ENCODE measurements at regions not wholly inside any gene's neighbourhood (a gene's known extent, or its start where the extent isn't known, plus 50 kb on each side); places are given as distances from the start of the nearest gene placed in this dataset.

DNA sequence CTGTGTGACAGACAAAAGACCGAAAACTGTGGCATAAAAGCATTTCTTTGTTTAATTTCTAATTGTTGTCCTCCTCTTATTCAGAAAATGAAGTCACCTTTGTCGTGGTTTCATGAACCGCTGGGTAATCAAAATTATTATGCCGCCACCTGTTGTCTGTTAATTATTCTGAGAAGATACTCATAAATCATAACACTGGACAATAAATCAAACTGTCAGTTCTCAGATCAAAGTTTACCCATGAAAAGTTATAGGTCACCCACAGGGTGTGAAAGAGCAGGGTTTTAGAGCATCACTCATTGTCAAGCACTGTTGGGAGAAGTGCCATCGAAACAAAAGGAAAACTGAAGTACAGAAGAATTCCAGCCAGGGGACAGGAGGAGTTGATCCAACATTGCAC is 474.3 kb downstream of the NR2F2 start:
- Histone ChIP-seq H3K4me2 (ENCODE audit: insufficient read depth, low read length, poor library complexity, severe bottlenecking) (no peak overlapping the region), H3K4ac (ENCODE audit: low read length) (no peak overlapping the region), H3K14ac (ENCODE audit: low read length) (no peak overlapping the region), H3K9ac (ENCODE audit: low read depth, low read length, poor library complexity) (no peak overlapping the region), H2BK12ac (ENCODE audit: low read length) (no peak overlapping the region), H2BK5ac (ENCODE audit: low read length) (no peak overlapping the region), H3K23ac (ENCODE audit: low read depth, low read length, poor library complexity) (no peak overlapping the region), H3K36me3 (replicated peaks in 1 of 2; ENCODE audit: control insufficient read depth in 2 of 2, insufficient read depth in 2 of 2, low read length in 2 of 2) (no peaks in the 10 kb centered on the region), H3K27ac (replicated peaks; ENCODE audit: low read length) (no peak overlapping the region), H4K8ac (ENCODE audit: low read depth, low read length) (no peak overlapping the region), H2AFZ (ENCODE audit: low read length) (no peak overlapping the region), H2AK5ac (ENCODE audit: low read depth, low read length) (no peak overlapping the region), H3K4me1 (ENCODE audit: control insufficient read depth in 2 of 2, insufficient read depth in 1 of 2, low read depth in 1 of 2, low read length in 2 of 2) (peaks cover 6 to 25% of the 10 kb centered on the region in 2 donors), H3K4me3 (ENCODE audit: low read length in 2 of 2) (no peak overlapping the region), H2BK15ac (ENCODE audit: low read length) (no peak overlapping the region), H2BK120ac (ENCODE audit: low read depth, low read length) (no peak overlapping the region), H3K9me3 (replicated peaks in 1 of 2; ENCODE audit: control insufficient read depth in 2 of 2, insufficient read depth in 1 of 2, low read depth in 1 of 2, low read length in 2 of 2) (no peaks in the 10 kb centered on the region), H3K27me3 (ENCODE audit: control insufficient read depth in 3 of 3, insufficient read depth in 3 of 3, low read depth in 1 of 3, low read length in 3 of 3) (no peaks in the 10 kb centered on the region), H3K18ac (ENCODE audit: low read length) (no peak overlapping the region), H3K79me1 (ENCODE audit: low read depth, low read length) (no peaks in the 10 kb centered on the region), H4K91ac (ENCODE audit: low read depth, low read length, poor library complexity) (no peak overlapping the region)
- no peak for DNase-seq (ENCODE audit: low spot score)
- no CpG with 5 or more reads among the region's 5 CpGs for WGBS, 2 donors (ENCODE audit: extremely low coverage in 2 of 2, insufficient read length in 2 of 2, insufficient replicate concordance in 1 of 2)

DNA sequence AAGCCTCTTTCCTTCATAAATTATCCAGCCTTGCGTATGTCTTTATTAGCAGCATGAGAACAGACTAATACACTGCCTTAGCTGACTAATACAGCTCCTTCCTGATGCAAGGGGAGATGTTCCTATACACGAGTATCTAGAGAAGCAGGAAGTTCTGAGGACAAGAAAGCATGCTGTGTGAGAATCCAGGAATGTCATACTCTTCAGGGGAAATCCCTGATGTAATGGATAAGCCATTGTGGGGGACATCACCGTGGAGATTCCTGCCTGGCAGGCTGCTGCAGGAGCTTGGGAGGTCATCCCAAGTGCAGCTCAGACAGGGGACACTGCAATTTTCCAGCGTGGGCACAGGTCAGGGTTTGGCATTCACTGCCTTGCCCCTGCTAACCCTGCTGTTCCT is 476.9 kb downstream of the NR2F2 start:
- H3K27me3 ChIP-seq (ENCODE audit: control insufficient read depth in 3 of 3, insufficient read depth in 3 of 3, low read depth in 1 of 3, low read length in 3 of 3), result no peaks in the 10 kb centered on the region
- no peak overlapping the region for H3K18ac ChIP-seq (ENCODE audit: low read length)
- H3K4ac ChIP-seq (ENCODE audit: low read length), result no peak overlapping the region
- no peaks in the 10 kb centered on the region for H3K79me1 ChIP-seq (ENCODE audit: low read depth, low read length)
- no peak overlapping the region for H4K91ac ChIP-seq (ENCODE audit: low read depth, low read length, poor library complexity)
- no peak overlapping the region for H3K27ac ChIP-seq (replicated peaks; ENCODE audit: low read length)
- H2AK5ac ChIP-seq (ENCODE audit: low read depth, low read length), result no peak overlapping the region
- no peak overlapping the region for H3K14ac ChIP-seq (ENCODE audit: low read length)
- no peak overlapping the region for H3K23ac ChIP-seq (ENCODE audit: low read depth, low read length, poor library complexity)
- no peaks in the 10 kb centered on the region for H3K36me3 ChIP-seq (replicated peaks in 1 of 2; ENCODE audit: control insufficient read depth in 2 of 2, insufficient read depth in 2 of 2, low read length in 2 of 2)
- no peak overlapping the region for H4K8ac ChIP-seq (ENCODE audit: low read depth, low read length)
- H3K4me1 ChIP-seq (ENCODE audit: control insufficient read depth in 2 of 2, insufficient read depth in 1 of 2, low read depth in 1 of 2, low read length in 2 of 2), result peaks cover 8 to 21% of the 10 kb centered on the region in 2 donors
- H3K9ac ChIP-seq (ENCODE audit: low read depth, low read length, poor library complexity), result no peak overlapping the region
- no CpG with 5 or more reads among the region's 4 CpGs for WGBS, 2 donors (ENCODE audit: extremely low coverage in 2 of 2, insufficient read length in 2 of 2, insufficient replicate concordance in 1 of 2)
- H2BK15ac ChIP-seq (ENCODE audit: low read length), result no peak overlapping the region
- H3K4me3 ChIP-seq (ENCODE audit: low read length in 2 of 2), result no peak overlapping the region
- no peak overlapping the region for H2AFZ ChIP-seq (ENCODE audit: low read length)
- no peak overlapping the region for H2BK5ac ChIP-seq (ENCODE audit: low read length)
- no peak overlapping the region for H2BK12ac ChIP-seq (ENCODE audit: low read length)
- no peak for DNase-seq (ENCODE audit: low spot score)
- no peak overlapping the region for H3K4me2 ChIP-seq (ENCODE audit: insufficient read depth, low read length, poor library complexity, severe bottlenecking)
- H3K9me3 ChIP-seq (replicated peaks in 1 of 2; ENCODE audit: control insufficient read depth in 2 of 2, insufficient read depth in 1 of 2, low read depth in 1 of 2, low read length in 2 of 2), result no peaks in the 10 kb centered on the region
- no peak overlapping the region for H2BK120ac ChIP-seq (ENCODE audit: low read depth, low read length)

DNA sequence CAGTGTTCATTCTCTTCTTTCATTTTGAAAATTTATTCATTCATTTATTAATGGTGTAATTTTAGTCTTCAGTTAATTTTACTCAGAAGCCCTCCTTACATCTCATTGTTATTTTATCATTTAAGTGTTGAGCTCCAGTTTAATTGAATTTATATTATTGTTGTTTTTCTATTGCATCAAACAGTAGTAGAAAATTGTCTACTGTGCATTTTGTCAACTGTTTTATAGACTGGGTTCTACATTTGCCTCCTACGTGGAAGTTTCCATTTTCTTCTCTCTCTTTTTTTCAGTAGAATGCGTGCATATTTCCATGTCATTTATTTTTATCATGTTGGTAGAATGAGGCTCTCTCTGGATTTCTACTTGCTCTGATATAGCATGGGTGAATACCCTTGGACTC is 487.4 kb downstream of the NR2F2 start:
- Histone ChIP-seq H3K18ac (ENCODE audit: low read length) (no peak overlapping the region), H3K9me3 (replicated peaks in 1 of 2; ENCODE audit: control insufficient read depth in 2 of 2, insufficient read depth in 1 of 2, low read depth in 1 of 2, low read length in 2 of 2) (no peaks in the 10 kb centered on the region), H3K79me1 (ENCODE audit: low read depth, low read length) (no peaks in the 10 kb centered on the region), H3K4me1 (ENCODE audit: control insufficient read depth in 2 of 2, insufficient read depth in 1 of 2, low read depth in 1 of 2, low read length in 2 of 2) (no peaks in the 10 kb centered on the region), H2BK120ac (ENCODE audit: low read depth, low read length) (no peak overlapping the region), H2BK12ac (ENCODE audit: low read length) (no peak overlapping the region), H4K8ac (ENCODE audit: low read depth, low read length) (no peak overlapping the region), H3K36me3 (replicated peaks in 1 of 2; ENCODE audit: control insufficient read depth in 2 of 2, insufficient read depth in 2 of 2, low read length in 2 of 2) (no peaks in the 10 kb centered on the region), H3K23ac (ENCODE audit: low read depth, low read length, poor library complexity) (no peak overlapping the region), H2BK15ac (ENCODE audit: low read length) (no peak overlapping the region), H3K4me2 (ENCODE audit: insufficient read depth, low read length, poor library complexity, severe bottlenecking) (no peak overlapping the region), H3K4ac (ENCODE audit: low read length) (no peak overlapping the region), H3K14ac (ENCODE audit: low read length) (no peak overlapping the region), H2AK5ac (ENCODE audit: low read depth, low read length) (no peak overlapping the region), H3K27ac (replicated peaks; ENCODE audit: low read length) (no peak overlapping the region), H3K27me3 (ENCODE audit: control insufficient read depth in 3 of 3, insufficient read depth in 3 of 3, low read depth in 1 of 3, low read length in 3 of 3) (no peaks in the 10 kb centered on the region), H3K9ac (ENCODE audit: low read depth, low read length, poor library complexity) (no peak overlapping the region), H2BK5ac (ENCODE audit: low read length) (no peak overlapping the region), H2AFZ (ENCODE audit: low read length) (peak overlapping the region; percentile 3), H4K91ac (ENCODE audit: low read depth, low read length, poor library complexity) (no peak overlapping the region), H3K4me3 (ENCODE audit: low read length in 2 of 2) (no peak overlapping the region)
- WGBS, 2 donors (ENCODE audit: extremely low coverage in 2 of 2, insufficient read length in 2 of 2, insufficient replicate concordance in 1 of 2), result no CpG with 5 or more reads among the region's 2 CpGs
- no peak for DNase-seq (ENCODE audit: low spot score)

DNA sequence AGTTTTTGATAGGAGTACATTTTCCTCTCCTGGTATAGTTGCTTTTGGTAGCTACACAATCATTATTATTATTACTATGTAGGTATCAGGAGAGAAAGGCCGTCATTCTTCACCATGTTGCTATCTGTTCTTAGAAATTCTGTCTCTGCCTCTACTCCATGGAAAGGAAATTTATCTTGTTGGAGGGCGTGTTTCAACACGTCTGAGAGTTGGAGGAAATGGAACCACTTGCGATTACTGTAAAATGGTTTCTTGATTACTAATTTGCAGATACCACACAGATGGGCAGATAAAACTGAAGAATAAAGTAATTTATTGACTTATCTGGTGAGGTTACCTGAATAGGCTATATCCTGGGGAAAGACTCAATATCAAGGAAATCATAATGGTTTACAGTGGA is 488.4 kb downstream of the NR2F2 start:
- H4K8ac ChIP-seq (ENCODE audit: low read depth, low read length), result no peak overlapping the region
- H3K36me3 ChIP-seq (replicated peaks in 1 of 2; ENCODE audit: control insufficient read depth in 2 of 2, insufficient read depth in 2 of 2, low read length in 2 of 2), result no peaks in the 10 kb centered on the region
- peak overlapping the region; percentile 3 for H2AFZ ChIP-seq (ENCODE audit: low read length)
- WGBS, 2 donors (ENCODE audit: extremely low coverage in 2 of 2, insufficient read length in 2 of 2, insufficient replicate concordance in 1 of 2), result no CpG with 5 or more reads among the region's 4 CpGs
- H3K27me3 ChIP-seq (ENCODE audit: control insufficient read depth in 3 of 3, insufficient read depth in 3 of 3, low read depth in 1 of 3, low read length in 3 of 3), result no peaks in the 10 kb centered on the region
- no peak overlapping the region for H3K18ac ChIP-seq (ENCODE audit: low read length)
- H3K4me2 ChIP-seq (ENCODE audit: insufficient read depth, low read length, poor library complexity, severe bottlenecking), result no peak overlapping the region
- H3K9me3 ChIP-seq (replicated peaks in 1 of 2; ENCODE audit: control insufficient read depth in 2 of 2, insufficient read depth in 1 of 2, low read depth in 1 of 2, low read length in 2 of 2), result no peaks in the 10 kb centered on the region
- no peak for DNase-seq (ENCODE audit: low spot score)
- no peak overlapping the region for H3K23ac ChIP-seq (ENCODE audit: low read depth, low read length, poor library complexity)
- no peak overlapping the region for H3K9ac ChIP-seq (ENCODE audit: low read depth, low read length, poor library complexity)
- no peak overlapping the region for H3K4ac ChIP-seq (ENCODE audit: low read length)
- no peak overlapping the region for H2BK15ac ChIP-seq (ENCODE audit: low read length)
- no peaks in the 10 kb centered on the region for H3K79me1 ChIP-seq (ENCODE audit: low read depth, low read length)
- H2BK120ac ChIP-seq (ENCODE audit: low read depth, low read length), result no peak overlapping the region
- no peak overlapping the region for H3K4me3 ChIP-seq (ENCODE audit: low read length in 2 of 2)
- no peak overlapping the region for H2BK12ac ChIP-seq (ENCODE audit: low read length)
- H4K91ac ChIP-seq (ENCODE audit: low read depth, low read length, poor library complexity), result no peak overlapping the region
- no peak overlapping the region for H3K14ac ChIP-seq (ENCODE audit: low read length)
- no peaks in the 10 kb centered on the region for H3K4me1 ChIP-seq (ENCODE audit: control insufficient read depth in 2 of 2, insufficient read depth in 1 of 2, low read depth in 1 of 2, low read length in 2 of 2)
- H2BK5ac ChIP-seq (ENCODE audit: low read length), result no peak overlapping the region
- no peak overlapping the region for H2AK5ac ChIP-seq (ENCODE audit: low read depth, low read length)
- H3K27ac ChIP-seq (replicated peaks; ENCODE audit: low read length), result no peak overlapping the region
